ENCODE measurements at regions not wholly inside any gene's neighbourhood (a gene's known extent, or its start where the extent isn't known, plus 50 kb on each side); places are given as distances from the start of the nearest gene placed in this dataset.
"Not testable (repeated sequence)": the region's sequence is repeated elsewhere in the genome, so short reads cannot be mapped to it uniquely, and the experiment has no call there.

DNA sequence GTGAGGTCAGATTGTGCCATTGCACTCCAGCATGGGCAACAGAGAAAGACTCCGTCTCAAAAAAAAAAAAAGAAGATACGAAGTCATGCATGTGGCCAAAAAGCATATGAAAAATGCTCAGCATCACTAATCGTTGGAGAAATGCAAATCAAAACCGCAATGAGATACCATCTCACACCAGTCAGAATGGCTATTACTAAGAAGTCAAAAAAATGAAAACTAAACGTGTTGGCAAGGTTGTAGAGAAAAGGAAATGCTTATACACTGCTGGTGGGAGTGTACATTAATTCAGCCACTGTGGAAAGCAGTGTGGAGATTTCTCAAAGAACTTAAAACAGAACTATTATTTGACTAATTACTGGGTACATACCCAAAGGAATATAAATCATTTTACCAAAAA lies 156.1 kb upstream of the GRM7 start:
- intact Hi-C loops (cut with micrococcal nuclease); DNase-seq; ATAC-seq: not testable (repeated sequence)

DNA sequence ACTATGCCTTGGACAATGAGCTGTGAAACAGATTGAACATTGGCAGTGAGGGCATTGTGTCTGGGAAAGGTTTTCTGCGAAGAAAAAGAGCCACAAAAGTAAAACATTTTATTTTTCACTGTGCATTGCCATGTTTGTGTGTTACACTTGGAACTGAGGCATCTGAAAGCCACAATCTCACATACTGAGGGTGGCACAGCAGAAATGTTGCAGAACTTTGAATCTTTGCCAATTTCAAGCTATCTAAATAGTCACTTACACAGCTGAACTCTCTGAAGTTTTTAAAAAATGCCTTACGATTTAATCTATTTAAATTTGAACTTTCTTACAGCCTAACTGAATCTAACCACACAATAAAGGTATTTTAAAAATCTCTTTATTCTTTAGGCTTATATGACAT lies 154.1 kb upstream of the GRM7 start:
- DNase-seq (no peak), ATAC-seq (no peak)
- intact Hi-C loops (cut with micrococcal nuclease), result no loop called here

DNA sequence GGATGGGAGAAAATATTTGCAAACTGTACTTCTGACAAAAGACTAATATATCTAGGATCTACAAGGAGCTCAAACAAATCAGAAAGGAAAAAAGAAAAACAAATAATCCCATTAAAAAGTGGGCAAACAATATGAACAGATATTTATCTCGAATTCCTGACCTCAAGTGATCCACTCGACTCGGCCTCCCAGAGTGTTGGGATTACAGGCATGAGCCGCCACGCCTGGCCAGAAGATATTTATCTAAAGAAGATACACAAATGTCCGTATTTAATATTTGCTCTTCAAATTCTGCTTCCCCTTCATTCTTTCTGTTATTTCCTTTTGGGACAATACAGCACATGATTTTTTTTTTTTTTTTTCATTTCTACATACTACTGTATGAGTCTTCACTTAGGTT lies 151.7 kb upstream of the GRM7 start:
- no peak for DNase-seq
- no peak for ATAC-seq
- intact Hi-C loops (cut with micrococcal nuclease), result no loop called here

DNA sequence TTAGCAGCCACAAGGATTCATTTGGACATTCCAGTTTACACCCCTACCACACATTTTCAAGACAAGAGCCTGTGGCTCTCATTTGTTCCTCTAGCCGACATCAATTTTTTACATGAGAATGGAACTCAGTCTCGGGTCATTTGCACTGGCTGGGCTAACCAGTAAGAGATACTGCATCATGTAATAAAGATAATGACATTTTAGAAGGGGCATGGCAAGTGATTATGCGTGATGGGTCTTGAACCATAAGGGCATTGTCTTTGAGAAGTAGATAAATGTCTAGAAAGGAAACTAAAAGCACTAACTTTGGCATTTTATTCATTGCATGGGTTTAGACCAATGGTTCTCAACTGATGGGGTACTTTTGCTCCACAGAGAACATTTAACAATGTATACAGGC lies 146.0 kb upstream of the GRM7 start:
- ATAC-seq (no peak), DNase-seq (no peak)
- intact Hi-C loops (cut with micrococcal nuclease), result no loop called here

DNA sequence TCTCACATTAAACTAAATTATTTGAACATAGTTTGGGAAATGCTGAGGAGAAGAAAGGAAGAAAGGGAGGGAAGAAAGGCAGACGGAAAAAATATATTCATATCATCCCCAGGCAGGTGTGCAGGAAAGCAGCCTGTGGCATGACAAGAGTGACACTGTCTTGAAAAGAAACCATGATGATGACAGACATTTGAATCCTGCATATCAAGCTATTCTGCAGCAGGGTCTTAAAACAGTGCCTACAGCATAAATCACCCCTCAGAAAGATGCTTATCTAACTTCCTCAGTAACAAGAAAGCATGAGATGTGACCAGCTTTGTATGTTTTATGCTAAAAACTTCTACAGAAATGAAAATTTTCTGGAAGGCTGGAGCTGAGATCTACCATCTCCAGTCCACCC lies 144.5 kb upstream of the GRM7 start:
- DNase-seq (no peak), ATAC-seq (no peak)
- intact Hi-C loops (cut with micrococcal nuclease), result no loop called here

DNA sequence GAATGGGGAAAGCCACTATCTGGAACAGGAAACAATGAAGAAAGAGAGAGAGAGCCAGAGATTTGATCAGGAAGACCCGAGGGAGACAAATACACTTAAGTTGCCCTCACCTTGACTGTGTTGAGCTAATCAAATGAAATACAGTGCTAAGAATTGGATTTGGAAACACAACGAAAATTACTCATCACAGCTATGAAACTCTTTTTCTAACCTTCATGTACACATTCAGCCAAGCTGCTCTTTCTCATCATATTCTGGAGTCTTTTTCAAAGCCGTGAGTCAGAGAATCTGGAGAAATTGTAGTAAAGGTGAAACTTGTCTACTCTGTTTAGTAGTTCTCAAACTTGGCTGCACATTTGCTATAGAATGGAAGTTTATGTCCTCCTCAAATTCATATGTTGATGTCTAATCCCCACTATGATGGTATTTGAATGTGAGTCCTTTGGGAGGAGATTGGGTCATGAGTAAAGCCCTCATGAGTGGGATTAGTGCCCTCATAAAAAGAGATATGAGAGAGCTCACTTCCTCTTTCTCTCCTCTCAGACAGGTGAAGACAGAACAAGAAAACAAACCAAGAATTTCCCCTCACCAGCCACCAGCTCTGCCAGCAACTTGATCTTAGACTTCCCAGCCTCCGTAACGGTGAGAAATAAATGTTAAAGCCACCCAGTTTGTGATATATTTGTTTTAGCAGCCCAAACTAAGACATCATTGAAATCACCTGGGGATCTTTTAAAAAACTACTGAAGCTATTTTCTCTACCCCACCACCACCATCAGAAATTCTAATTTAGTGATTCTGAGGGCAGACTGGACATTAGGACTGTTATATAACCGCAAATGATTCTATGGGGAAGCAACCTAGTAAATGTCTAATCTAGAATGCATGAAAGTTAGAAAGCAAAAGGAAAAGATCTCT lies 143.6 kb upstream of the GRM7 start:
- DNase-seq, result no peak
- intact Hi-C loops (cut with micrococcal nuclease), result no loop called here
- no peak for ATAC-seq

DNA sequence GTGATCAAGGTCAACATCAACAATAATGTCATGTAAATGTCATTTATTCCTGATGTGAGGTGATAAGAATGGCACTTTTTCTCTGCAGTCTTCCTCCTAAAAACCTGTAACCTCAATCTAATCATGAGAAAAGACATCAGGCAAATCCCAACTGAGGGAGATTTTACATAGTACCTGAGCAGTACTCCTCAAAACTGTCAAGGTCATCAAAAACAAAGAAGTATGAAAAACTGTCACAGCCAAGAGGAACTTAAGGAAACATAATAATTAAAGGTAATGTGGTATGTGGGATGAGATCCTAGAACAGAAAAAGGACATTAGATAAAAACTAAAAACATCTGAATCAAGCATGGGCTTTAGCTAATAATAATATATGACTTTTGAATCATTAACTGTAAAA lies 140.9 kb upstream of the GRM7 start:
- intact Hi-C loops (cut with micrococcal nuclease), result no loop called here
- DNase-seq (no peak), ATAC-seq (no peak)

DNA sequence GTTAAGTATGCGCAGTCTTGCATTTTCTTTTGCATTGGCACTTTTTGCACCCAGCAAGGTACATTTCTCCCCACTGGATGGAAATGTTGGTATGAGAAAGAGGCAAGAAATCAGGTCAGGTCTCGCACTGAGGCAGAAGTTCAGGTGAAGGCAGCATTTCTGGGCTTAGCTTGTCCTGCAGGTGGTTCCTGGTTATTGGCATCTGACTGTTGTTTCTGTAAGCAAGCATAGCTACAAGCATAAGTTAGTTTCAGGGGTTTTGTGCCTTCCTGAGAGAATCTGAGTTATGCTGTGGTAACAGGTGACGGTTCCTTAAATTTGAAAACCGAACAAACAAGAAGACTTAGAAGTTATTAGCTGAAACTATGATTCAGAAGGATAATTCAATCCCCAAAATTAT lies 139.4 kb upstream of the GRM7 start:
- no peak for DNase-seq
- ATAC-seq, result no peak
- intact Hi-C loops (cut with micrococcal nuclease), result no loop called here

DNA sequence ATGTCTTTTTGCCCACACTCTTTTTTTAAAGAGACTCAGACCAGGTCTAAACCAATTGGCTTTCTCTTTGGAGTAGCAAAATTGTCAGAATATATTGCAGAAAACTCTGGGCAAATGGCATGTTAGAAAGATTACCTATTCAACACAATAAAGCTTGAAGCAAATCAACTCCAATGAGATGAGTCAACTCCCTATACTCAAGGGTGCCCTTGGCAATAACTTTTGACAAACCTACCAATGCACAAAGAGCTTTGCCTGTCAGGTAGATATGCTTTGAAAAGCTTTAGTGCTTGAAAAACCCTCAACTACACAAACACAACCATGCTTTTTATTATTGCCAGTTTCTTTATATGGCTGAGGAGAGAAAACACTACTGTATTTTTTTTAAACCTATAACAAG lies 137.7 kb upstream of the GRM7 start:
- DNase-seq (no peak), ATAC-seq (no peak)
- intact Hi-C loops (cut with micrococcal nuclease), result no loop called here

DNA sequence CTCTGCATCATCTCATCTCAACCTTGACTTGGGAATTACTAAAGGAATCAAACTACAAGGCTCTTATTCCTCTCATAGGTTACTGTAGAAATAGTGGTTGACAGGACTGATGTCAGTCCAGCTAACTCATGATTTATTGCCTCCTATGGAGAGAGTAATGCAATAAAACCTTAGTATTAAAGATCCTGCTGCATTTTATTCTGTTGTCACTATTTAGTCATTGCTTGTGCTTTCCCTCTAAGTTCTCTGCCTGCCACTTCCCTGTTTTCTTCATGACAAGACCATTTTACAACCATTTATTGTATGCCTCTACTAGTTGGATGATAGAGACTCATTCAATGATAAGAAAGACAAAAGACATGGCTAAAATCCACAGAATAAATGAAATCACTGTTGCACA lies 134.1 kb upstream of the GRM7 start:
- intact Hi-C loops (cut with micrococcal nuclease), result no loop called here
- ATAC-seq, result no peak
- DNase-seq, result no peak

DNA sequence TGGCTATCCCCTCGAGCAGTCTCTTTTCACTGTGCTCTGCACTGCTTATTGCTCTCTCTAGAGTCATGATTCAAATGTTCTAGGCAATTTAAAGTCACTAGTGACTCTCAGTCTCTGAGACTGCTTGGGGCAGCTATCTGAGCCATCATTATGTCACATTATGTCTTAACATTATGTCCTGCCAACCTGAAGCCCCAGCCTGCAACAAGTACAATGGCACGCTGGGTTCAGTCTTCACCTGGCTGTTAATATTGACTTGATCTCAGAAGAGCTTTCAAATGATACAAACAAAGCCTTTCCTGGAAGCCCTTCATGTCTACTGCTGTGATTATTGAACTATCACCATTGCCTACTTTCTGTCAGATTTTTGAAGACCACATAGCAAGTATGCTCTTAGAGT lies 128.1 kb upstream of the GRM7 start:
- DNase-seq, result no peak
- intact Hi-C loops (cut with micrococcal nuclease), result no loop called here
- no peak for ATAC-seq

DNA sequence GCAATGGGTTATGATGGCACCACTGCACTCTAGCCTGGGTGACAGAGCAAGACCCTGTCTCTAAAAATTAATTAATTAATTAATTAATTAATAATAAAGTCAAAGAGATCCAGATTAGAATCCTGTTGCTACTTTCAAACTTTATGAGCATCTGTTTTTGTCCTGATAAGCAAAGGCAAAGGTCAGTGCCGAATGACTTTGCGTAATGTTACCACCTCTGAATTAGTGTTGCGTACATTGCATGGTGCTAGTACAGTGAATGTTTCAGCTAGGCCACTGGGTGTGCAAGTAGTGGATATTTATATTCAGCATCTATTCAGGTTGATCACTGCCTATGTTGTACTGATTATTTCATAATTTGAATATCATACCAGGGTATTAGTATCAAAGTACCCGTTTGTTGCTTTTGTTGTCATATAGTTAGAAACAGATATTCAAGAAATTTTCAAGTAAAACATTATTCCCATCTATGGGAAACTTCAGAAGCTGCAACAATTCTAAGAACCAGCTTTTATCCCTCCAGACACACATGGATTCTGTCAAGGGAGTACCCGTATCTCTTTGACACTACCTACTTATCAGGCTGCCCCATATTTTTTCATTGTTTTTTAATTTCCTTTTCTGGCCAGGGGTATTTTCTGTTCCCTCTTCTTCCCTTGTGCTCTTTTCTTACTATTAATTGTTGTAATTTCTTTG lies 127.1 kb upstream of the GRM7 start:
- intact Hi-C loops (cut with micrococcal nuclease), result no loop called here
- no peak for DNase-seq
- no peak for ATAC-seq

DNA sequence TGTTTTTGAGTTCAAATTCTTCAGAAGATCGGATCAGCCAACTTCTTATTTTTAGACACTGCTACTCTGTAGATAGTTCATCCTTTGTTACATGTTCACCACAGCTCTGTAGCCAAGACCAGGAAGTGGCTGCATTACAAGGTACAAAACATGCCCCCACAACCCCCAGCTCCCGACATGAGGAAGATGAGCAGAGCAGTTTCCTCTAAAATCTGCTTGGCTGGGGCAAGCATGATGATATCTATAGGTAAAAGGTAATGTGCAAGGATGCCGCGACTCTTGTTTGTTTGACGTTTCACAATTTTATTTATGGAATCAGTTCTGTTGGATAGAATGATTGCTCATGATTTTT lies 126.5 kb upstream of the GRM7 start:
- intact Hi-C loops (cut with micrococcal nuclease), result no loop called here
- ATAC-seq (no peak), DNase-seq (no peak)

DNA sequence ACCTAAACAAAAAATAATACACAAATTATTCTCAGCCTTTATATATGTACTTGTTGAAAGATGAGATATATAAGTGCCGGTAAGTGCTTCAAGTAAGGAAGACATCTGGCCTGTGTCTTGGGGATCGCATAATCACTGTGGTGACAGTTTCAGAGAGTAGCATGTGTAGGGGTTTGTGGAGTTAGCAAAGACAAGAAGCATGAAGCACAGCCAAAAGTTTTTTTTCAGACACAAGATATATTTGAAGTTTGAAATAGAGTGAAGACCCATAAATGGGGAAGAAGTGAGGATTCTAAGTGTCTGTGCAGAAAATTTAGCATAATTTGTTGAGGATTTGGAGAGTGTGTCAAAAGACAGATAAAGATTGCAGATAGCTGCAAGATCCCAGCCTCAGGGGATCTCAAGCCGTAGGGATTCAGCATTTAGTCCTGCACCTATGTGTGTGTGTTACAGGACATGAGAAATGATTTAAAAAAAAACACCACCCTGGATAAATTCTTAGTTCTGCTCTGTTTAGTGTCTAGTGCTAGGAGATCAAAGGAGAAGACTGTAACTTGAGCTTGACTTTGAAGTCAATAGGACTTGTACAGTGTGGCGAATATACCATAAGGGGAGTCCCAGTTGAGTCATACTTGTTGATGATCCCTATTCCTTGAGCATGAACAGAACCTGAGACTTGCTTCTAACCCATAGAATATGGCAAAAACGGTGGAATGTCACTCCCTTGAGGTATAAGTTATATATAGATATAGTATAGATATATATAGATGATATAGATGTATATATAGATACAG lies 123.9 kb upstream of the GRM7 start:
- intact Hi-C loops (cut with micrococcal nuclease), result no loop called here
- DNase-seq (no peak), ATAC-seq (no peak)

DNA sequence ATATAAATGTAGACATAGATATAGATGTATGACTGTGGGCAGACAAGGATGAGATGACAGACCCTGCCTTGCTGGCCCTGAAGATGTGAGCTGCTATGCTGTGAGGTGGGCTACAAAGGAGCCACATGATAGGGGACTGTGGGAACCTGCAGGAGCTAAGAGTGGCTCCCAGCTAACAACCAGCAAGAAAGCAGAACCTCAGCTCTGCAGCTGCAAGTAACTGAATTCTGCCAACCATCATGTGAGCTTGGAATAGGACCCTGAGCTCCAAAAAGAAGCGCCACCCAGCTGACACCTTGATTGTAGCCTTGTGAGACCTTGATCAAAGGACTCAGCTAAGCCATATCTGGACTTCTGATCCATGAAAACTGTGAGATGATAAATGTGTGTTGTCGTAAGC lies 123.3 kb upstream of the GRM7 start:
- ATAC-seq, result no peak
- intact Hi-C loops (cut with micrococcal nuclease), result no loop called here
- no peak for DNase-seq

DNA sequence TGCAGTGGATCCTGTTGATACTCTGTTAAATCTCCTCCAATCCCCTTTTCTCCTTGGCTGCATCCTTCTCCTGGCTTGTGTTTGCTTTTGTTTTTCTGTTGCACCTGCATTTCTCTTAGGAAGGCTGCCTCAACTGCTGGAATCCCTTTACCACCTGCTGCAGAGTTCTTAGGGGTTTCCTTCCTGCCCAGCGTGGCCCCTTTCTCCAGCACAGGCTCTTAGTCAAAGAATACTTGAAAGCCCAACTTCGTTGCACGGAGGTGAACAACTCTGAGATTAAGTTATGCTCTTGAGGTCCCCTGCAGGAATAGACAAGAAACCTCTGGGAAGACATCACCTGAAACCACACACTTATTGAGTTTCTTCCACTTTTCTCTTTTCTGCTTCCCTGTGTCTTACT lies 121.6 kb upstream of the GRM7 start:
- ATAC-seq (no peak), DNase-seq (no peak)
- intact Hi-C loops (cut with micrococcal nuclease), result no loop called here

DNA sequence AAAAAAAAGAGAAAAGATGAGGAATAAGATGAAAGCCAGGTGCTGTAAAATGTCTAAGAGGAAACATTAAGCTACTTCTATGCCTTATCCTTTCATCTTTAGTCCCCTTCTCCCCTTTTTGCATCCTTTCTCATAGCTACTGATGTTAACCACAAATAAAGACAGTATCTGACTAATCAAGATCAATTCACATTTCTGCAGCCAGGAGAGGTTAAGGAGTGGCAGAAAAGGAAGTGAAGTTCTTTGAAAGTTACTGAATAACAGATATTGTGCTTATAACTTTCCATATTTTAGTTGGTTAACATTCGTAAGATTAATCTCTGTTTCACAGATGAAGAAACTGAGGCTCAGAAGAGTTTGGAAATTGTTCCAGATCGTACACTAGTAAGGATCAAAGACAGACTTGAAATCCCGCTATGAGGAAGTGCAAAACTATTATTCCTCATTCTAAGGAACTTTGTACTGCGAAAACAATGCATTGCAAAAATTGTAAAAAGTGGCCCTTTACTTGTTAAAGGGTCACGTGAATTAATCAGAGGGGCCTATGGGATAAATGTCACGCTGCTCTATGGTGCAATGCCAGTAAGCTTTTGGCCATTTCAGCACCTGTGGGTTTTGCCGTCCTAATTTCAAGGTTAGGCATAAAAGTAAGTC lies 117.7 kb upstream of the GRM7 start:
- no peak for ATAC-seq
- no peak for DNase-seq
- intact Hi-C loops (cut with micrococcal nuclease), result no loop called here

DNA sequence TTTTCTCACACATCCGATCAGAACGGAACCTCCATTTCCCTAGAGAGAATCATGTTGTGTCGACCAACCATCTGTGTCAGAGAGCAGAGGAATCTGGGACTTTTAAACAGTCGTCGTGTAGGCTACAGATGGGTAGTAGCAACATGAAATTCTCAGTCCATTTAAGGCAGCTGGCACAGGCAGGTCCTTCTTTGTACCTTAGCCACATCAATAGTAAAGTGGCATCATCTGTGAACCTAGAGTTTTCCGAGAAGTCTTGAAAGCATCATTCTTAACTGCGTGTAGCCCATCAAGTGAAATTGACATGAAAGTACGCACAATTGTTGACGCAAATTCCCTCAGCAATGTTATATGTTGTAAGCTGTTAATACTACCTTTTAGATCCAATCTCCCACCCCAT lies 114.5 kb upstream of the GRM7 start:
- no peak for ATAC-seq
- intact Hi-C loops (cut with micrococcal nuclease), result no loop called here
- DNase-seq, result no peak

DNA sequence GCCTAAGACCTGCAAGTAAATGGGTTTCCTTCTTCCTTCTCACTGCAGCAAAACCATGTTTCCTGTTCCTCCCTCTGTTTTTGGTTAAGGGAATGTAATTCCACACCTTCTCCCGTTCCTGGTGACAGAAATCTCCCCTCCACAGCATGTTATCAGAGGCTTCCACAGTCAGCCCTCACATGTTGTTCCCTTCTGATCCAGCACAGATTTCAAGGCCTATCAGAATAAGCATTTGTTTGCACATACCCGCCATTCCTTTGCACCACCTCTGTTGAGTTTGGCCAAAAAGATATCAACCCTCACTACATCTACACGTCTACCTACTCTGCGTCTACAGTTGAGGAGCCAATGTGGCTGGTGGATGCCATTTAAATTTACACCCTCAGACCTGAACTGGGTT lies 113.9 kb upstream of the GRM7 start:
- intact Hi-C loops (cut with micrococcal nuclease), result no loop called here
- no peak for DNase-seq
- ATAC-seq, result no peak

DNA sequence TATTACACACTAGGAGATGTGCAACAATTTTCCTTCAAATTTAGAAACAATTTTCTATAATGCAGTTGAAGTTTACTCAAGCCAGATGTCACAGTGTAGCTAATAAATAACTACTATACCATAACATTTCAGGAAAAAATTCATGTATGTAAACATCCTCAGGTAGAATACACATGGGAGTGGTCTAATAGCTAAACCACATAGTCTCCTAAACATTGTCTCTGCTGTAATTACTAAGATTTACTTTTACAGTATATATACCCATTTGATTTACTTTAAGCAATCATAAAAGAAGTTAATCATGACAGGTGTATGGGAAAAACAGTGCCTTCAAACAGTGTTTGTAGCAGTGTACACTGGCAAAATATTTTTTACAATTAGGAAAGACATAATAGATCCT lies 110.1 kb upstream of the GRM7 start:
- no peak for DNase-seq
- intact Hi-C loops (cut with micrococcal nuclease), result no loop called here
- ATAC-seq, result no peak

Data from left ventricle myocardium superior (tissue), 1 donor.